ENCODE measurements at regions not wholly inside any gene's neighbourhood (a gene's known extent, or its start where the extent isn't known, plus 50 kb on each side); places are given as distances from the start of the nearest gene placed in this dataset.

GRCh38 chr15:100809151-100809550, 70.5 kb upstream of the ALDH1A3 start:
- H3K27me3 ChIP-seq (ENCODE audit: control insufficient read depth, insufficient read depth, low read length) = no peaks in the 10 kb centered on the region
- no peaks in the 10 kb centered on the region for H3K4me1 ChIP-seq (ENCODE audit: control insufficient read depth, insufficient read depth, low read length)
- H3K9me3 ChIP-seq (ENCODE audit: control insufficient read depth, insufficient read depth, low read depth, low read length) = peaks cover 6% of the 10 kb centered on the region; the same call in 1 of the 2 replicates
- H3K4me3 ChIP-seq (ENCODE audit: low read depth, low read length) = no peak overlapping the region
- H3K27ac ChIP-seq (ENCODE audit: low read depth, low read length) = no peak overlapping the region
- H3K9ac ChIP-seq (ENCODE audit: low read length) = no peak overlapping the region
- H3K36me3 ChIP-seq (ENCODE audit: control insufficient read depth, insufficient read depth, low read length) = no peaks in the 10 kb centered on the region

GRCh38 chr15:100809587-100809986, 70.0 kb upstream of the ALDH1A3 start:
- Histone ChIP-seq H3K36me3 (ENCODE audit: control insufficient read depth, insufficient read depth, low read length) (no peaks in the 10 kb centered on the region), H3K27ac (ENCODE audit: low read depth, low read length) (no peak overlapping the region), H3K27me3 (ENCODE audit: control insufficient read depth, insufficient read depth, low read length) (no peaks in the 10 kb centered on the region), H3K9ac (ENCODE audit: low read length) (no peak overlapping the region), H3K4me3 (ENCODE audit: low read depth, low read length) (no peak overlapping the region), H3K9me3 (ENCODE audit: control insufficient read depth, insufficient read depth, low read depth, low read length) (peaks cover 10% of the 10 kb centered on the region), H3K4me1 (ENCODE audit: control insufficient read depth, insufficient read depth, low read length) (no peaks in the 10 kb centered on the region)

- H3K27ac ChIP-seq (ENCODE audit: low read depth, low read length) = no peak overlapping the region
- H3K9me3 ChIP-seq (ENCODE audit: control insufficient read depth, insufficient read depth, low read depth, low read length) = peaks cover 16% of the 10 kb centered on the region
- no peaks in the 10 kb centered on the region for H3K4me1 ChIP-seq (ENCODE audit: control insufficient read depth, insufficient read depth, low read length)
- H3K9ac ChIP-seq (ENCODE audit: low read length) = no peak overlapping the region
- H3K27me3 ChIP-seq (ENCODE audit: control insufficient read depth, insufficient read depth, low read length) = no peaks in the 10 kb centered on the region
- H3K36me3 ChIP-seq (ENCODE audit: control insufficient read depth, insufficient read depth, low read length) = no peaks in the 10 kb centered on the region
- H3K4me3 ChIP-seq (ENCODE audit: low read depth, low read length) = no peak overlapping the region
Measured at GRCh38 chr15:100810229-100810628, 69.4 kb upstream of the ALDH1A3 start.

- Histone ChIP-seq H3K27me3 (ENCODE audit: control insufficient read depth, insufficient read depth, low read length) (no peaks in the 10 kb centered on the region), H3K36me3 (ENCODE audit: control insufficient read depth, insufficient read depth, low read length) (no peaks in the 10 kb centered on the region), H3K9ac (ENCODE audit: low read length) (no peak overlapping the region), H3K9me3 (ENCODE audit: control insufficient read depth, insufficient read depth, low read depth, low read length) (peaks cover 22% of the 10 kb centered on the region), H3K4me1 (ENCODE audit: control insufficient read depth, insufficient read depth, low read length) (no peaks in the 10 kb centered on the region), H3K4me3 (ENCODE audit: low read depth, low read length) (no peak overlapping the region), H3K27ac (ENCODE audit: low read depth, low read length) (no peak overlapping the region)
Measured at GRCh38 chr15:100810831-100811230, 68.8 kb upstream of the ALDH1A3 start.

- no peak overlapping the region for H3K27ac ChIP-seq (ENCODE audit: low read depth, low read length)
- peaks cover 31% of the 10 kb centered on the region for H3K9me3 ChIP-seq (ENCODE audit: control insufficient read depth, insufficient read depth, low read depth, low read length)
- H3K9ac ChIP-seq (ENCODE audit: low read length) = no peak overlapping the region
- H3K4me1 ChIP-seq (ENCODE audit: control insufficient read depth, insufficient read depth, low read length) = no peaks in the 10 kb centered on the region
- H3K27me3 ChIP-seq (ENCODE audit: control insufficient read depth, insufficient read depth, low read length) = no peaks in the 10 kb centered on the region
- no peaks in the 10 kb centered on the region for H3K36me3 ChIP-seq (ENCODE audit: control insufficient read depth, insufficient read depth, low read length)
- no peak overlapping the region for H3K4me3 ChIP-seq (ENCODE audit: low read depth, low read length)
Measured at GRCh38 chr15:100812802-100813201, 66.8 kb upstream of the ALDH1A3 start.

GRCh38 chr15:100818927-100819326, 60.7 kb upstream of the ALDH1A3 start:
- peaks cover 30% of the 10 kb centered on the region for H3K9me3 ChIP-seq (ENCODE audit: control insufficient read depth, insufficient read depth, low read depth, low read length)
- no peaks in the 10 kb centered on the region for H3K27me3 ChIP-seq (ENCODE audit: control insufficient read depth, insufficient read depth, low read length)
- no peak overlapping the region for H3K9ac ChIP-seq (ENCODE audit: low read length)
- H3K27ac ChIP-seq (ENCODE audit: low read depth, low read length) = no peak overlapping the region
- no peak overlapping the region for H3K4me3 ChIP-seq (ENCODE audit: low read depth, low read length)
- no peaks in the 10 kb centered on the region for H3K4me1 ChIP-seq (ENCODE audit: control insufficient read depth, insufficient read depth, low read length)
- no peaks in the 10 kb centered on the region for H3K36me3 ChIP-seq (ENCODE audit: control insufficient read depth, insufficient read depth, low read length)

- H3K36me3 ChIP-seq (ENCODE audit: control insufficient read depth, insufficient read depth, low read length) = no peaks in the 10 kb centered on the region
- H3K4me3 ChIP-seq (ENCODE audit: low read depth, low read length) = no peak overlapping the region
- no peak overlapping the region for H3K9ac ChIP-seq (ENCODE audit: low read length)
- H3K27me3 ChIP-seq (ENCODE audit: control insufficient read depth, insufficient read depth, low read length) = no peaks in the 10 kb centered on the region
- peaks cover 15% of the 10 kb centered on the region for H3K9me3 ChIP-seq (ENCODE audit: control insufficient read depth, insufficient read depth, low read depth, low read length)
- no peaks in the 10 kb centered on the region for H3K4me1 ChIP-seq (ENCODE audit: control insufficient read depth, insufficient read depth, low read length)
- H3K27ac ChIP-seq (ENCODE audit: low read depth, low read length) = no peak overlapping the region
Measured at GRCh38 chr15:100820528-100820927, 59.1 kb upstream of the ALDH1A3 start.

GRCh38 chr15:100821327-100821726, 58.3 kb upstream of the ALDH1A3 start:
- no peak overlapping the region for H3K9ac ChIP-seq (ENCODE audit: low read length)
- no peaks in the 10 kb centered on the region for H3K27me3 ChIP-seq (ENCODE audit: control insufficient read depth, insufficient read depth, low read length)
- no peaks in the 10 kb centered on the region for H3K36me3 ChIP-seq (ENCODE audit: control insufficient read depth, insufficient read depth, low read length)
- no peak overlapping the region for H3K27ac ChIP-seq (ENCODE audit: low read depth, low read length)
- no peaks in the 10 kb centered on the region for H3K4me1 ChIP-seq (ENCODE audit: control insufficient read depth, insufficient read depth, low read length)
- no peak overlapping the region for H3K4me3 ChIP-seq (ENCODE audit: low read depth, low read length)
- H3K9me3 ChIP-seq (ENCODE audit: control insufficient read depth, insufficient read depth, low read depth, low read length) = peaks cover 8% of the 10 kb centered on the region

GRCh38 chr15:100824211-100824610, 55.4 kb upstream of the ALDH1A3 start:
- H3K4me1 ChIP-seq (ENCODE audit: control insufficient read depth, insufficient read depth, low read length) = no peaks in the 10 kb centered on the region
- H3K36me3 ChIP-seq (ENCODE audit: control insufficient read depth, insufficient read depth, low read length) = no peaks in the 10 kb centered on the region
- H3K9me3 ChIP-seq (ENCODE audit: control insufficient read depth, insufficient read depth, low read depth, low read length) = peaks cover 5% of the 10 kb centered on the region
- H3K4me3 ChIP-seq (ENCODE audit: low read depth, low read length) = no peak overlapping the region
- no peak overlapping the region for H3K9ac ChIP-seq (ENCODE audit: low read length)
- no peak overlapping the region for H3K27ac ChIP-seq (ENCODE audit: low read depth, low read length)
- H3K27me3 ChIP-seq (ENCODE audit: control insufficient read depth, insufficient read depth, low read length) = no peaks in the 10 kb centered on the region

GRCh38 chr15:100829457-100829856, 50.2 kb upstream of the ALDH1A3 start:
- H3K27me3 ChIP-seq (ENCODE audit: control insufficient read depth, insufficient read depth, low read length) = no peaks in the 10 kb centered on the region
- no peak overlapping the region for H3K27ac ChIP-seq (ENCODE audit: low read depth, low read length)
- no peaks in the 10 kb centered on the region for H3K4me1 ChIP-seq (ENCODE audit: control insufficient read depth, insufficient read depth, low read length)
- peaks cover 6% of the 10 kb centered on the region for H3K9me3 ChIP-seq (ENCODE audit: control insufficient read depth, insufficient read depth, low read depth, low read length)
- H3K4me3 ChIP-seq (ENCODE audit: low read depth, low read length) = no peak overlapping the region
- H3K36me3 ChIP-seq (ENCODE audit: control insufficient read depth, insufficient read depth, low read length) = no peaks in the 10 kb centered on the region
- no peak overlapping the region for H3K9ac ChIP-seq (ENCODE audit: low read length)

Data from HUES6 (cell line).